ENCODE measurements at regions not wholly inside any gene's neighbourhood (a gene's known extent, or its start where the extent isn't known, plus 50 kb on each side); places are given as distances from the start of the nearest gene placed in this dataset.

DNA sequence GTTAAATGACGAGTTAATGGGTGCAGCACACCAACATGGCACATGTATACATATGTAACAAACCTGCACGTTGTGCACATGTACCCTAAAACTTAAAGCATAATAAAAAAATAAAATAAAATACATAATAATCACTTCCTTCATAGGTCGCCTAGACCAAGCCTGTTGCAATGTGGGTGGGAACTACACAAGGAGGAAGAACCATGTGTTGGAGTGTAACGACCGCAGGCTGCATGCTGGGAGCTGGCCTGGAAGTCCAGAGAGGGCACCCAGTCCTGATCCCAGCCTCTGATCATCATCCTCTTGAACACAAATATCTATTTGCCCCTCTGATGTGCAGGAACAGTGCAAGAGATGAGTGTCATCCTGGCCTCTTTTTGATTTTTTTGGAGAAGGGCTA, 224.7 kb upstream of the ASIC2 start:
- no peak for DNase-seq

DNA sequence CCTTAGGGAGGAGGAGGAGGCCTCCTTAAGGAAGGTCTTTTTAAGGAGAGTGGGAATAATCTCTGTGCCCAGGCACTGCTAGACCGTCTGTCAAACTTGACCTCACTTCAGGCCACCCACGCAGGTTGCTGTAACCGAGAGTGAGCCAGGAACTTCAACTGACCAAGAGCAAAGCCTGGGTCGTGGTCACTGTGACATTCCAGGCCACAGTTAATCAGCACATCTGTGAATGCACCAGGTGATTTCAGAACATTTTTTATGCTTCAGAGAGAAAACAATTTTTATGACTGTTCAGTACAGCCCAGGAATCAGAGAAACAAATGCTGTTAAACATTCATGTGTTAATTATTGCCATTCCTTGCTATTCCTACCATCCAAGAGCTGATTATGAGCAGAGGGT, 226.6 kb upstream of the ASIC2 start:
- DNase-seq, result no peak

DNA sequence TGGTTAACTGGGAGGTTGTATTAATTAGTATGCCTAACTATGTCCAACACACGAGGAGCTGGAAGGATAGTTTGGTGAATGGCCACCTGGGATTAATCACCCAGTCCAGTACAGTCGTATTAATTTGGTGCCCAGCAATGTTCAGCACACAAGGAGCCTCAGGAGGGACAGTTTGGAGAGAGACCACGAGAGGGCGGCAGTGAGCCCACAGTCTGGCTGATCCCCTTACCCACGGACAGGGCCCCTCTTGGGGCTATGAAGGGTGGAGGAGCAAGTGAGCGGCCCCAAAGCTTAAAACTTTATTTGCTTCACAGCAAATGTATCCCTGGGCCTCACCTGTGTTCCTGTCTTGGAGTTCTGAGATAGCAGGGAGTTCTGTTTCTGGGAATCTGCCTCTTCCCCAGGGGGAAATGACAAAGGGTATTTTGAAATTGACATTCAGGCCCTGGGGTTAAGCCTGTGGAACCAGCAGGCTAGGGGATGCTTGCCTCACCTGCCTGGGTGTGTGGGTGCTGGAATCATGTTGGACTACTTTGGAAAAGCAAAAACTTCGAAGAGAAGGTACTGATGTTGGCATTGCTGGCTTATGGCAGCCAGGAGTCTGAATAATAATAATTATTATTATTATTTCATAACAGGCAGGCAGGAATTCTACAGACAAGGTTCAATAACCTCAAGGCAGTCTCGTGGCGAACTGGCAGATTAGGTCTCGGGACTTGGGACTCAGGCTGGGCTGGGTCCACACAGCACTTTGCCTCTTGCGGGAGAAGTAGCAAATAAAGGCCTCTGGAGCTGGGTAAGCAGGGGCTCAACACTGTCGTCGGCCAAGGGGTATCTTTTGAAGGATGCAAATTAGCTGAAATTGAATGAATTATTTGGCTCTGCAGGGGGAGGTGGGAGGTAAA, 227.6 kb upstream of the ASIC2 start:
- DNase-seq, result peak; percentile 9

DNA sequence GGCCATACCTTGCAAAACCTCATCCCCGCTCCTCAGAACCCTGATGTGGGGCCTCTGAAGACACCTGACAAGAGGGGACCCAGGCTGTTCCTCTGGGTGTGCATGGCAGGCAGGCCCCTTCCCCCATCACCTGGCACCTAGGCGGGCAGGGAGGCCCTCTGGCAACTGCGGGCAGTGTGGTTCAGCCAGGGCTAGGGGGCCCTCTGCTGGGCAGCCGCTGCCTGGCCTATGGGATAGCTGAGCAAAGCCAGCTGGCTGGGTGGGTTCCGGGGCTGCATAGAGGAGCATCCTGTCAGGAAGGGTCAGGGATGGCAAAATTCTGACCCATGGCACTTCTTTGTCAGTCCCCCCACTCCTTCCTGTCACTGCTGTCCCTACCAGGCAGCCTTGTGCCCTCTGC, 228.7 kb upstream of the ASIC2 start:
- DNase-seq, result no peak

DNA sequence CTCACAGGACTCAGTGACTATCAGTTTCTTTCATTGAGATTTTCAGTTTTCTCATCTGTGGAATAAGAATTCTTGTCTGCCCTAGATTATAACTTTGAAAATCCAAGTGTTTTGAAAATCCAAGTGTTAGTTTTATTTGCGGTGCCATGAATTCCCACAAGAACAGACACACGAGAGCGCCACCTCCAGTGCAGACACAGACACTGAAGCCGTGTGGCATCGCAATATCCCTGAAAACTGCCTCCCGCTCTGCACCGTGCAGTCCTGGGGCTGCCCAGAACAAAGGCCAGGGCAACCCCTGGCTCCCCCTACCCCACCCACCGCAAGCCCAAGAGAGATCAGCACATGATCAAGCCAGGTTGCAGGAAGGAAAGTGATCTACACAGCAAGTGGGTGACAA, 229.5 kb upstream of the ASIC2 start:
- no peak for DNase-seq

DNA sequence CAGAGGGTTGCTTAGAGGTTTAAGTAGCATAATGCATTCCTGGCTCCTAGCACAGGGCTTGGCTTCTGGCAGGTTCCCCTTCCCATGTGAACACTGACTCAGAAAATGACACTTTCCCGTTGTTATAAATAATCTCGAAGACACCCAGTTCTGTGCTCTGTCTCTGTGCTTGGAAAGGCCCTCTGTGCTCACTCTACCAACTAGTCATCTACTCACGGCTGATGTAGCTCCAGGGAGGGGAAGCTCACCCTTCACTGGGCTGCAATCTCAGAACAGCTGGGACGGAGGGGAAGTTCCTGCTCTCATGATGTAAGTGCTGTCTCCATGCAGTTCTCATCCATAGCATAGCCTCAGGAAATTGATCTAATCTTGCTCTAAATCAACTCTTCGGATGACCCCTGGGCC, 230.5 kb upstream of the ASIC2 start:
- DNase-seq, result no peak

DNA sequence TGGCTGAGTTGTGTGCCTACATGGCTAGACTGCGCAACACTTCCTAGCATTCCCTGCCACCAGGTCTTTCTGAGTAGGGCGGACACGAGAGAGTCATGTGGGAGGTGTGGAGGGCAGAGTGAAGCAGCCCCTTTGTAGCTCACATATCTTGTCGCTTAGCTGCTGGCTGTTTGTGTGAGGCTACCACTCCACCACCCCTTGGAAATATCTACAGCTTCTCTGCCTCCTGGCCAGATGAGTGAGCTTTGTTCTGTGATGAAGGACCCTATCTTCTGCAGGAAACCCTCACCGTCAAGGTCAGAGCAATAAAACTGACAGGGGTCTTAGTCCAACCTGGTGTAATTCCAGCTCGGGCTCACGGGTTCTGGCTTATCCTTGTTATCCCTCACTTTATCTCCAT, 232.1 kb upstream of the ASIC2 start:
- DNase-seq, result no peak

DNA sequence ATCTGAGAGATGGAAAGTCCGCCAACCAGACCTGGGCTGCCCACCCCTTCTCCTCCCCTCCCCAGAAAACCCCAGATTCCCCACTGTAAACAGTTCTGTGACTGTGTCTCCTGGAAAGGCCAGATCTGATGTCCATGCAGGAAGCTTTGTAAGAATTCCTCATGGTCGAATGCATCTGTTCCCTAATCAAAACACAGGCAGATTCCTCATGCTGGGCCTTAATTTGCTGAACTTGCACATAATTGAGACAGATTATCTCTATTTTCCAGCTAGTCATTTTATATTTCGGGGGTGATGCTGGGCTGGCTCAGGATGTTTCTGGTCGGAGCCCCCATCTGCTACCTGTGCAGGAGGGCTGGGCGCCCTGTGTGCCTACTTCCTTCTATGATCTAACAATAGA, 233.6 kb upstream of the ASIC2 start:
- no peak for DNase-seq

DNA sequence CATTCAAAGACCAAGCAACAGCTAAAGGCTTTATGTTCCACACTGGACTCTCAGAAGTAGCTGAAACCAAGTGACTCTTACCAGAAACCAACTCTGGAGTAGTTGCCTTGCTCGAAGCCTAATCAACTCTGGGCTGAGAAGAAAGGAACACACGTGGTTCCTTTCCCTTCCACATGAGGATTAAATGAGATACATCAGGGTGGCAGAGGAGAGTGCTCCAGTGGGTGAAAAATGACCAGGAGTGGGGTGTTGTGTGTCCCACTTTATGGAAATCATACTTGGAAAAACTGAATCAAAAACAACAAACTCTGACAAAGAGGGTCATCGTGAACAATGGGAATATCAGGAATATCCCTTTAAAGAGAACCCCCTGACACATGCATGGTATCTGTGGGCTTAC, 234.2 kb upstream of the ASIC2 start:
- no peak for DNase-seq

DNA sequence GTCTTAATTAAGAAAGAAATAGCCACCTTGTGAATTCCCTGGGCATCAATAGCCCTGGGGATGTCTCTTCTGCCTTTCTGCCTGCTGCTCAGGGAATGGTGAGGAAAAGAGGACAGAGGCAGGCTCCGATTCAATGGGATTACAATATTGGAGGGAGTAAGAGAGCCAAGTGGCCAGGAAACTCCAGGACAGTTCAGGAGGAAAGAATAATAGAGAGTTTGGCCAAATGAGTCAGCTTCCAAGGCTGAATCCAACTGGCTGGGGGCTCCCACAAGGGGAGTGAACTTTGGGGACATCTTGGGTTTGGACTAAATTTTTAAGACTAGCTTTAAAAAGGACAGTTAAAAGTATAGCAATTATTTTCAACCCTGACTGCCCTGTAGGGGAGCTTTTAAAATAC, 235.8 kb upstream of the ASIC2 start:
- no peak for DNase-seq

DNA sequence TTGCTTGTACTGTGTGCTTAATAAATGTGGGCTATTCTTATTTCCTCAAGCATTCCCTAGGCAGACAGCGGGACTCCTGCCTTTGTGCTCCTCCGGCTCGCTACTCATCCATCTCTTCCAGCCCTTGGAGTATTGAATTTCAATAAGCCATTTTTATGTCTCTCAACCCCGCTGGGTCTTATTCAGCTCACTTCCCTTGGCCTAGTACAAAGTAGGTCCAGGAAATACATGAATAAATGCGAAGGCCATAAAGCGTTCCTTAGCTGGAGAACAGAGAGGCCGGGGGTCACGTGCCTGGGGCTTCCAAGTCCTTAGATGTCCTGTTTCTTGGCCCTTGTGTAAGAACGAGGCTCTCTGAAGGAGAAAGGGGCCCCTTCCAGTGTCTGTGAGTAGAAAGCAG, 236.7 kb upstream of the ASIC2 start:
- DNase-seq, result no peak

DNA sequence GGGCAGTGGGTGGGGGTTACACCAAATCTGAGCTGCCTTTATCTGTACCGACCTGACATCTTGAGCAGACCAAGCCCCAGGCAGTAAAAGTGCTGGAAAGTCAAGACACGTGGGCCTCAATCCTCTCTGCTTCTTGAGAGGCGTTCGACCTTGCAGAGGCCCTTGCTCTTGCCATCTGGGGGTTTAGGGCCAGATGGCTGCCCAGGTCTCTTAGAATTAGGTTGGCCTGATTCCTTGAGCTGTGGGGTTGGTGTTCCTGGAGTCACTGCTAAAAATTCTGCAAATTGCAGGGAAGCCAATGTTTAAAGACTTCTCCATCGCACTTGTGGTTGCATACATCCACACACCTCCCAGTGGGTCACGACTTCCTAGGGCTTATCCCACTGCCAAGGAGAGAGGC, 238.2 kb upstream of the ASIC2 start:
- no peak for DNase-seq

DNA sequence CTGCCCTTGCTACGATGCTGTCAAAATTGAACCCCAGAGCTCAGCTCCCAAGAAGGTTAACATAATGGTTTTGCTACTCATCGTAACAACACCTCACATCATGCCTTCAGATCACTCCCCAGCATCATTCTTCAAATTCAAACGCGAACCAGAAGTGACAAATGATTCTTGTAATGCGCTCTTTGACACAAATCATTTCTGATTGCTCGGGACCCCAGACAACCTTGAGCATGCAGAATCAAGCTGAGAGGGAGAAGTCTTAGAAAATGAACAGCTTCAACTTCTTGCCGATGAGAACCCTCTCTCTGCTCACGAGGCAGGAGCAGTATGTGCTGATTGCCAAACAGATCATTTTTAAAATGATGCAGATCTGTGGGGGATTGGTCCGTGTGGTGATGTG, 241.0 kb upstream of the ASIC2 start:
- DNase-seq, result no peak

DNA sequence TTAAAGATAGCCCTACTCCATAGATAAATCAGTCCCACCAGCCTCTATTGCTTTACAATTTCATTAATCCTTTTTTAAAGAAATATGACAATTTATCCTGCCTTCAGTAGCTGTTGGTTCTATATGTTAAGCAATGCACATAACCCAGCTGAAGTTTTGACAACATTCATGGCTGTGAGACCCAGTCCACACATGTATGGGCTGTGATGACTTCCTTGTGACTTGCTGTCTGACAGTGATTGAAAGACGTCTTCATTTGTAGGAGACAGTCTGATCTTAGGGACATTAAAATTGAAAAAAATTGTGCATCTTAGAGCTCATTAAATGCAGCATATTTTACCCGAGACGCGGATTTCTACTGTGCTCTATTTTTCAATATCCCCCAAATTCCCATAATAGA, 252.0 kb upstream of the ASIC2 start:
- no peak for DNase-seq

DNA sequence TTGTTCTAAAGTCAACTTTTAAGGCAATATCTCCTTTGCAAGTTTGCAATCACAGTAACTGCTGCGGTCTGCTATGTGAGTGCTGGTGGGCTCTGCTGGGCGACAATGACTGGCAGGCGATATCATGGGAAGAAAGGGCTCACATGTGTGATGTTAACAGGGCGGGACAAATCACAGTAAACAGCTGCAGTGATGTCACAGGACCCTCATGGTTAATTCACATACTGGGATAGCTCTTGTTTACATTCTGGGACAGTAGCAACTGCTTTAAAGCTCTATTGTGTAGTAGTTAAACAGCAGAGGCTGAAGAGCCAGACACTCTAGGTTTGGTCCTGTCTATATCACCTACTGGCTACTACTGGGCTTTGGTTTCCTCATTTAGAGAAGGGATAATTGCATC, 257.2 kb upstream of the ASIC2 start:
- no peak for DNase-seq

DNA sequence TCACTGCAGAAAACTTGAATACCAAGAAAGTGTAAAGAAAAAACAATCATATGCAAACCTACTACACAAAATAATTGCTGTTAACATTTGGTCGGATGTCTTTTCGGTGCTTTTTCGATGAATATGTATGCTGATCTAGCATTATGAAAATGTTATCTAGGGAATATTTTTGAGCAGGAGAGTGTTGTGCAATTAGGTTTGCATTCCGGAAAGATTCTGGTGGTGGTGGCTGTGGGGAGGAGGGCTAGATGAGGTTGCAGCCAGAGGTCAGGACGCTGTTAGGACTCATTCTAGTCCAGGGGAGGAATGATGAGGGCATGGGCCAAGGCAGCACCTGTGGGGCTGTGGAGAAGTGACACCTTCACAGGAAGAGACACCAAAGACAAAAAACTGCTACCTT, 258.0 kb upstream of the ASIC2 start:
- no peak for DNase-seq

DNA sequence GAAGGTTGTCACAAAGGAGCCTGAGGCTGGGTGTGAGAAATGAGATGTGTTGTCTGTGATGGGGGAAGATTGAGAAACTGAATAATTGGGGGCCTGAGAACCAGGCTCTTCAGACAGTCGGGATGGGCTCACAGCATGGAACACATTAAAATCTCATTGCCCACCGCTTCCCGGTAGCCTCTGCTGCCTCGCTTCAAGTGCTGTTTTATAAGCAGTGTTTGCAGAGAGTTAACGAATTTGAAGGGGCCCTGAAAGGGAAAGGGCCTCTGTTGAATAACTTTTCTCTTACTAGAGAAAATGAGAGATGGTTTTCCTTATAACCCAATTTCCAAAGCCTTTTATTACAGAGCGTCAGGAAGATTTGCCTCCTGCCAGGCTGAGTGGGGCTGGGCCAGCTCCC, 258.8 kb upstream of the ASIC2 start:
- no peak for DNase-seq

DNA sequence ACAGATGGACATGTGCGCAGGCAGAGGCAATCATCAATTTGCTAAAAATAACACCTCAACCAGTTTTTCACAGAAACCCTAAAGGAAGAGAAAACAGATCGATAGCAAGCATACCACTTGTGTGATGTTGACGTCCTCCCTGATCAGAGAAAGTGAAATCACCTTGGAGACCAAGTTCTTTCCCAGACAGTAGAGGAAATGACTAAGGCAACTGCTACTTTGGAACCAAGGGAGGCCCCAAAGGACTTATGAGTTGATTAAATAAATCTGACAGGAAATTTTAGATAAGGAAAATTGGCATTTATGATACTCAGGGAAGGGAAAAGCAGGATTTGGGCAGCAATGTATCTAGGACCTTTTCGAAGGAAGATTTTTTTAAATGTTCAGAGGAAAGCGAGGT, 267.1 kb upstream of the ASIC2 start:
- DNase-seq, result no peak

DNA sequence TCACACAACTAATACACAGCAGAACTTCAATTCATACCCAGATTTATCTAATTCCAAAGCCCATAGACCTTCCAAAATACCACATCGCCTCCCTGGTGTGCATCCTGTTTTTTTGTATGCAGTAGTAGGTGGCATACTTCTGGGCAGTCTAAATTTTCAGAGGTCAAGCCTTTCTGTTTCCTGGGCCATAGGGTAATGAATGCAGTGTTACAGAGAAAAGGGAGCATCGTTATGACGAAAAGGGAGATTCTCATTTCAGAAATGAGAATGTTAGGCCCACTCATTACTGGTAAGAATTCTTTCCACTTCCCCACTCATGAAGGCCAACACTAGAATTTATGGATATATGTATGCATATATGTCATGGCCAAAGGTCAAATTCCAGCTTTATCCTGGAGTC, 267.8 kb upstream of the ASIC2 start:
- DNase-seq, result no peak

DNA sequence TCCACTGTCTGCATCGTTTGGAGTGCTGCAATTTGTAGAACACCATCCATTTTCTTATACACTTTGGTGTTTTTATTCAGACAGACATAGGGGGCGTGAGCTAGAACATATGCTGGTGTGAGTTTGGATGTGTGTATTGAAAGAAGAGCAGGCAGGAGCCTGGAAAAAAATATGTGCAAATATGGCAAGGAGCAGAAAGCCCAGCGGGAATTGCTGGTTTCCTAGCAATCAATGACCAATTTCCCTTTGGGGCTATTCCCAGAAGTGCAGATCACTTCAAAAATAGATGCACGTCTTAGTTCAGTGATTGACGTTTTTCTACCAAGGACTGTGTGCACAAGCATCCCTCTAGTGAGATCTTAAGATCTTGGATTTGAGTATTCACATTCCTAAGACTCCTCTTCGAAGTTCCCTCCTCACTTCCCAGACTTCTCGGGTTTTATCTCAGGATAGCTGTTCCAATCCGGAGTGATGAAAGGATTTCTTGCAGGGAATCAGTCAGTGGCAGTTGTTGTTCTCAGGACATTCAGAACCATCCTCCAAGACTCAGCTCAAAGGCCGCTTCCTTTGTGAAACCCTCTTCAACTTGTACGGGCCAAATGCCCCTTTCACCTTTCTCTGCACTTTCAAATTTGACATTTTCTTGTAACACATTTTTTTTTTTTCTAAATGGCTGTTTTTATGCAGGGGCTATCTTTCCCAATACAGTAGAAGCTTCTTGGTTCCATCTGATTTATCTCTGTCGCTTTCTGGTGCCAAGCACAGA, 268.7 kb upstream of the ASIC2 start:
- no peak for DNase-seq

DNA sequence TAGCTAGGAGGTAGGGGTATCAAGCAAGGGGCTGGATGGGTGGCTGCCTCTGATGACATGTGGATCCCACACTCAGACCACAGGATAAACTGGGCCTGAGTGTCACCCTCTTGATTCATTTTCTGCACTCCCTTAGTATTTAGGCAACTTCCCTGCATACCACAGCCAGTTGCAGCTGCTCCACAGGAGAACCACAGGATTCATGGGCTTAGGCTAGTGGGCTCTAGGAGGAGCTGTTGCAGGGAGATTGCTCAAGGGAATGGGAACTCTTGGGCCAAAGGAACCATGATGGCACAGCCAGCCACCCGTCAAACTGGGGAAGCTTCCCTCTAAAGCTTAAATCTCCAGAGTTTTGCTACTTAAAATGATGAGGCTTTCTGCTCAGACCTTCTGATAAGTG, 269.7 kb upstream of the ASIC2 start:
- no peak for DNase-seq

DNA sequence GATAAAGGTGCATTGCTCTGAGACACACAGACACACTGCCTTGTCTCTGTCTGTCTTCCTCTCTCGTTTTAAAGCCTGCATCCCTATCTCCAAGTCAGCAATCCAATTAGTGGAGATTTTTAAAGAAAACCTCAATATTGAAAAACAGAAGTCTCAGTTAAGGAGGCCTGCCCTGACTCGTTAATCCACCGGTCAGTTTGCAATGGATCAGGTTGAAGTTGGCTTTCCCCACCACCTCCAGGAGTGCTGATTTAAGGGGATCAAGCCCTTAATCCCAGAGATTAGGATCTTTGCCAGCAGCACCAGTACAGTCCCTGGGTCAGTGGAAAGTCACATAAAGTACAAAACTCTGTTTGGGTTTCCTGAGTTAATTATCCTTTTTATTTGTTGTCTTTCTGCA, 271.1 kb upstream of the ASIC2 start:
- DNase-seq, result no peak

DNA sequence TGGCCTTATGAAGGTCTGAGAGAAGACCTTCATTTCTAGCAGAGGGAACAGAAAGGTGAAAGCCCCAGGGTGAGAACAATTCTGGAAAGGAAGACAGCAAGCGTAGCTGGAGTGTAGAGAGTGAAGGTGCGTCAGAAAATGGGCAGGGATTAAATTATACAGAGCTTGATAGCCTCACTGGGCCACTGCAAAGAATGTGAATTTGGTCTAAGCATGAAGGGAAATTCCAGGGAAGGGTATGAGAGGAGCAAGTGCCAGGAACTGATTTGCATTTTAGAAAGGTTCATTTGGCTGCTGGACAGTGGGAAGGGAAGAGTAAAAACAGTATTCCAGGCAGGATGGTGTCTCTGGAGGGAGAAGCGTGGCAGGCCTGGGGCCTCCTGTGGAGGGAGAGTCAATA, 274.1 kb upstream of the ASIC2 start:
- no peak for DNase-seq

DNA sequence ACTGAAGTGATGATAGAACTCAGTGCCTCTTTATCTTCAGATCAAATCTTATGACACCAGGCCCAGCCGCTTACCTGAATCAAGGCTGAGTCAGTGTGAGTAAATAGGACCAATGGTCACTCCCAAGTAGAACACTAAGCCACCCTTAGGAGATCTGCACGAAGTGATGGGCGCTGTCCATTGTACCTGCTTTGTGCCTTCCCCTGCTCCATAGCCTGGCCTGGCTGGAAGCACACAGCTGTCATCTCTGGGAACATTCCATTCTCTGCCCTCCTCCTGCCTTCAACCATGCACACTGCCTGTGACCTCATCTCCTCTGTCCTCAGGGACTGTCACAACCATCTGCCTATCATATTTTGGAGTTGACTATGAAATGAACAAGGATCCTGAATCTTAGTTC, 279.5 kb upstream of the ASIC2 start:
- no peak for DNase-seq
